GM06990 (cell line): ENCODE measurements at regions not wholly inside any gene's neighbourhood (a gene's known extent, or its start where the extent isn't known, plus 50 kb on each side); places are given as distances from the start of the nearest gene placed in this dataset.

ENCODE experiments used
- DNase-seq: peaks from one replicate; pipeline ENCODE4 v3.0.0-alpha.2; 2011; ENCODE audit not compliant: insufficient read length; ENCODE audit errors: extremely low read depth
- H3K27me3 ChIP-seq: replicated peaks from 2 replicates; pipeline ENCODE4 v1.6.0; 2011; ENCODE audit warnings: low read length; ENCODE audit not compliant: control insufficient read depth, insufficient read depth
- H3K36me3 ChIP-seq: 2 replicates; pipeline ENCODE4 v1.5.1; 2011; ENCODE audit warnings: low read length; ENCODE audit not compliant: control insufficient read depth, insufficient read depth
- H3K4me3 ChIP-seq: replicated peaks from 2 replicates; pipeline ENCODE4 v1.5.1; 2011; ENCODE audit warnings: low read depth, mild to moderate bottlenecking, control low read depth, low read length
- CTCF ChIP-seq: IDR thresholded peaks from 2 replicates; pipeline ENCODE4 v1.5.1; 2011; ENCODE audit warnings: low read length, control low read depth, mild to moderate bottlenecking, inconsistent platforms; ENCODE audit not compliant: insufficient read depth, poor library complexity, severe bottlenecking

DNA sequence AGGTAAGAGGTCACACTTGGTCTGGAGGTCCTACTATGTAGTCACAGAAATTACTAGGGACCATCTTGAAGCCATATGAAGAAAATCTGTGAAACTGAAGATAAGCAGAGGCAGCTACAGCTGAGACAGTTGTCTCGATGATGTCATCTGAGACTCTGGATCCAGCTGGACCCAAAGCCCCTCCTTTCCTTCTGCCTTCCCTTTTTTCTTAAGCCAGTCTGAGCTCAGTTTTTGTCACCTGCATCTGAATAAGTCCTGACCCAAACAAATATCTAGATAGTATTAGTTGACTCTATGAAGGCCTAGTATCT is 143.3 kb downstream of the ETS2 start:
- no peak overlapping the region for H3K4me3 ChIP-seq
- H3K27me3 ChIP-seq: no peaks in the 10 kb centered on the region
- DNase-seq: no peak
- TF ChIP-seq CTCF: no peak
- no peaks in the 10 kb centered on the region for H3K36me3 ChIP-seq

DNA sequence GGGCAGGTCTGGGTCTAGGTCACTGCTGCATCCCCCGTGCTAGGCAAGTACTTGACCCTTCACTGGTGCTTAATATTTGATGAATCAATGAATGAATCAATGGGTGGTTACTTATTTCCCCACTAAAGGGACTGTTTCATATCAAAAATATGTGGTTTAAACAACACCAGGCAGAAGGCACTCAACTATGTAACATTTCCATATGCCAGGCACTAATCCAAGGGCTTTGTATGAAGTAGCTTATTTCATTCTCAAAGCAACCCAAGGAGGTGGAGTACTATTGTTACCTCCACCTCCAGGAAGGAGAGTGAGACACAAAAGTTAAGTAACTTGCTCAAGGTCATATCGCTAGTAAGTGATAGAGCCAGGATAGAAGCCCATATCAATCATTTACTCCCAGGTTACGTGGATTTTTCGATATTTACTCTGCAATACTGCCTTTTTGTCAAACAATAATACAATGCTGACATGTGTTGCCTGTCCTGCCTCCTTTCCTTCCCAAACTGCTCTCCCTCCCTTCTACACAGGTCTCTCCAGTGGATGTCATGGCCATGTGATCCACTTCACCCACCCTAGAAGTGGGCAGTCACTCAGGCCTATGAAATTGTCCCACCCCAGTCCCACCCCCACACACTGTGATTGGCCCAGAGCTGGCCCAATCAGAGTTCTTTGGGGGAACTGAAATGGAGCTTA is 142.8 kb downstream of the ETS2 start:
- no peak for TF ChIP-seq CTCF
- DNase-seq: no peak
- no peaks in the 10 kb centered on the region for H3K27me3 ChIP-seq
- no peak overlapping the region for H3K4me3 ChIP-seq
- H3K36me3 ChIP-seq: no peaks in the 10 kb centered on the region

- Histone ChIP-seq H3K36me3 (no peaks in the 10 kb centered on the region), H3K4me3 (no peak overlapping the region), H3K27me3 (no peaks in the 10 kb centered on the region)
- DNase-seq: no peak
- TF ChIP-seq CTCF: no peak
These were observed 140.0 kb downstream of the ETS2 start for GRCh38 chr21:38945545-38946245.

GRCh38 chr21:38944903-38945302 is 139.2 kb downstream of the ETS2 start:
- H3K4me3 ChIP-seq: no peak overlapping the region
- no peak for DNase-seq
- no peaks in the 10 kb centered on the region for H3K27me3 ChIP-seq
- H3K36me3 ChIP-seq: no peaks in the 10 kb centered on the region
- TF ChIP-seq CTCF: no peak

- no peaks in the 10 kb centered on the region for H3K27me3 ChIP-seq
- TF ChIP-seq CTCF: no peak
- no peaks in the 10 kb centered on the region for H3K36me3 ChIP-seq
- H3K4me3 ChIP-seq: no peak overlapping the region
- DNase-seq: no peak
These were observed 138.7 kb downstream of the ETS2 start for GRCh38 chr21:38944402-38944801.
